ENCODE measurements at regions not wholly inside any gene's neighbourhood (a gene's known extent, or its start where the extent isn't known, plus 50 kb on each side); places are given as distances from the start of the nearest gene placed in this dataset.

DNA sequence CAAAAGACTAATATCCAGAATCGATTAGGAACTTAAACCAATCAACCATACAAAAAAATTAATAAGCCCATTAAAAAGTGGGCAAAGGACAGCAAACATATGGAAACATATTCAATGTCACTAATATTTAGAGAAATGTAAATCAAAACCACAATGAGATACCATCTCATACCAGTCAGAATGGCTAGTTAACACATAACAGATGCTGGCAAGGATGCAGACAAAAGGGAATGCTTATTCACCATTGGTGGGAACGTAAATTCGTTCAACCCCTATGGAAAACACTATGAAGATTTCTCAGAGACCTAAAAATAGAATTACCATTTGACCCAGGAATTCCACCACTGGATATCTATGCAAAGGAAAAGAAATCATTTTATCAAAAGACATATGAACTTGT lies 468.2 kb upstream of the ST6GAL2 start:
- Histone ChIP-seq H3K4me2 (ENCODE audit: insufficient read depth, low read length) (no peak overlapping the region), H3K36me3 (ENCODE audit: control insufficient read depth, insufficient read depth, low read length) (no peaks in the 10 kb centered on the region), H2AFZ (ENCODE audit: low read depth, low read length) (no peak overlapping the region), H3K79me2 (ENCODE audit: control insufficient read depth, insufficient read depth, low read length) (no peaks in the 10 kb centered on the region), H3K9me3 (replicated peaks; ENCODE audit: control insufficient read depth, insufficient read depth, low read depth, low read length) (no peaks in the 10 kb centered on the region), H4K20me1 (replicated peaks; ENCODE audit: control insufficient read depth, insufficient read depth, low read length) (no peaks in the 10 kb centered on the region), H3K27me3 (ENCODE audit: control insufficient read depth in 2 of 2, insufficient read depth in 2 of 2, low read length in 2 of 2) (no peaks in the 10 kb centered on the region), H3K9ac (ENCODE audit: insufficient read depth in 1 of 2, low read depth in 2 of 2, low read length in 2 of 2) (no peak overlapping the region), H3K9me1 (ENCODE audit: control insufficient read depth, insufficient read depth, low read length) (no peaks in the 10 kb centered on the region), H3K27ac (ENCODE audit: extremely low read depth, low read depth, low read length) (no peak overlapping the region), H3K4me1 (replicated peaks in 1 of 2; ENCODE audit: control insufficient read depth in 2 of 2, insufficient read depth in 2 of 2, low read length in 2 of 2) (no peaks in the 10 kb centered on the region), H3K4me3 (no peak overlapping the region)
- WGBS (ENCODE audit: insufficient coverage, low coverage, missing lambda C conversion rate): 7% methylated on average over 3 of the region's 3 CpGs
- BruUV-seq (replicated peaks): no TSS peak
- CTCF ChIA-PET (ENCODE audit: low intra/inter-chr PET ratio): no interaction called here
- intact Hi-C loops (cut with micrococcal nuclease) (no loop called here), in situ Hi-C loops (cut with MboI) (no loop called here)
- TF ChIP-seq U2AF2 (optimal IDR thresholded peaks at IDR 0.05; ENCODE audit: low read depth, low read length) (no peak), RFX1 (IDR thresholded peaks at IDR 0.05) (no peak)
- POLR2A ChIA-PET: no interaction called here
- DNase-seq (ENCODE audit: extremely low read depth in 1 of 4, low spot score in 3 of 4) (no peak), FAIRE-seq (no peak), ATAC-seq (no peak)

DNA sequence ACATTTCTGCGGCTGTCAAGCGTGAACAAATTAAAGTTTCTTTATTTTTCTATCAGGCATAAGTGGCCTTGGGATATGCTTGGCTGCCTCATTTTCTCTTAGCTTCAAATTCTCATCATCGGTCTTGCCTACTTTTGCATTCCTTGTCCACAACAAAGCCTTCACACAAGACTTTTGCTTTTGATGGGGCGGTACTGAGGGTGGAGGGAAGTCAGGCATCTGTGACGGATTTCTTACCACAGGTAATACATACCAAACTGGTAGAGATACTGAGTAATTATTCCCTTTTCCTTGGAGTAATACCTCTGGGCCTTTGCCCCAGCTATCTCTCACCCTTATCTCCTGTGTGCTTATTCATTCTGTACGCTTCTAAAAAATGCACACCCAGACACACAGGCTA lies 468.3 kb upstream of the RGPD4 start:
- no TSS peak for BruUV-seq (replicated peaks)
- in situ Hi-C loops (cut with MboI): no loop called here
- no peak for FAIRE-seq

More for the DNA sequence above, 468.3 kb upstream of the RGPD4 start:
- Histone ChIP-seq H3K27ac (ENCODE audit: extremely low read depth, low read depth, low read length) (no peak overlapping the region), H4K20me1 (replicated peaks; ENCODE audit: control insufficient read depth, insufficient read depth, low read length) (no peaks in the 10 kb centered on the region), H2AFZ (ENCODE audit: low read depth, low read length) (no peak overlapping the region), H3K4me1 (replicated peaks in 1 of 2; ENCODE audit: control insufficient read depth in 2 of 2, insufficient read depth in 2 of 2, low read length in 2 of 2) (no peaks in the 10 kb centered on the region), H3K4me2 (ENCODE audit: insufficient read depth, low read length) (no peak overlapping the region), H3K9me1 (ENCODE audit: control insufficient read depth, insufficient read depth, low read length) (no peaks in the 10 kb centered on the region), H3K4me3 (no peak overlapping the region), H3K79me2 (ENCODE audit: control insufficient read depth, insufficient read depth, low read length) (no peaks in the 10 kb centered on the region), H3K9ac (ENCODE audit: insufficient read depth in 1 of 2, low read depth in 2 of 2, low read length in 2 of 2) (no peak overlapping the region), H3K27me3 (ENCODE audit: control insufficient read depth in 2 of 2, insufficient read depth in 2 of 2, low read length in 2 of 2) (no peaks in the 10 kb centered on the region), H3K36me3 (ENCODE audit: control insufficient read depth, insufficient read depth, low read length) (no peaks in the 10 kb centered on the region), H3K9me3 (replicated peaks; ENCODE audit: control insufficient read depth, insufficient read depth, low read depth, low read length) (no peaks in the 10 kb centered on the region)
- ATAC-seq (no peak), DNase-seq (ENCODE audit: extremely low read depth in 1 of 4, low spot score in 3 of 4) (no peak)
- WGBS (ENCODE audit: insufficient coverage, low coverage, missing lambda C conversion rate): 0% methylated on average over 6 of the region's 6 CpGs
- ChIA-PET POLR2A (no interaction called here), CTCF (ENCODE audit: low intra/inter-chr PET ratio) (no interaction called here)
- no peak for TF ChIP-seq C11orf30 (IDR thresholded peaks at IDR 0.05; ENCODE audit: low read depth)
- no peak for TF ChIP-seq EZH2 (IDR thresholded peaks at IDR 0.05; ENCODE audit: borderline replicate concordance, low read depth, low read length)
- TF ChIP-seq, protein P1, sequence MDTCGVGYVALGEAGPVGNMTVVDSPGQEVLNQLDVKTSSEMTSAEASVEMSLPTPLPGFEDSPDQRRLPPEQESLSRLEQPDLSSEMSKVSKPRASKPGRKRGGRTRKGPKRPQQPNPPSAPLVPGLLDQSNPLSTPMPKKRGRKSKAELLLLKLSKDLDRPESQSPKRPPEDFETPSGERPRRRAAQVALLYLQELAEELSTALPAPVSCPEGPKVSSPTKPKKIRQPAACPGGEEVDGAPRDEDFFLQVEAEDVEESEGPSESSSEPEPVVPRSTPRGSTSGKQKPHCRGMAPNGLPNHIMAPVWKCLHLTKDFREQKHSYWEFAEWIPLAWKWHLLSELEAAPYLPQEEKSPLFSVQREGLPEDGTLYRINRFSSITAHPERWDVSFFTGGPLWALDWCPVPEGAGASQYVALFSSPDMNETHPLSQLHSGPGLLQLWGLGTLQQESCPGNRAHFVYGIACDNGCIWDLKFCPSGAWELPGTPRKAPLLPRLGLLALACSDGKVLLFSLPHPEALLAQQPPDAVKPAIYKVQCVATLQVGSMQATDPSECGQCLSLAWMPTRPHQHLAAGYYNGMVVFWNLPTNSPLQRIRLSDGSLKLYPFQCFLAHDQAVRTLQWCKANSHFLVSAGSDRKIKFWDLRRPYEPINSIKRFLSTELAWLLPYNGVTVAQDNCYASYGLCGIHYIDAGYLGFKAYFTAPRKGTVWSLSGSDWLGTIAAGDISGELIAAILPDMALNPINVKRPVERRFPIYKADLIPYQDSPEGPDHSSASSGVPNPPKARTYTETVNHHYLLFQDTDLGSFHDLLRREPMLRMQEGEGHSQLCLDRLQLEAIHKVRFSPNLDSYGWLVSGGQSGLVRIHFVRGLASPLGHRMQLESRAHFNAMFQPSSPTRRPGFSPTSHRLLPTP (IDR thresholded peaks at IDR 0.05; ENCODE audit: borderline replicate concordance, extremely low read depth, insufficient read length): no peak
- TF ChIP-seq, protein P2, sequence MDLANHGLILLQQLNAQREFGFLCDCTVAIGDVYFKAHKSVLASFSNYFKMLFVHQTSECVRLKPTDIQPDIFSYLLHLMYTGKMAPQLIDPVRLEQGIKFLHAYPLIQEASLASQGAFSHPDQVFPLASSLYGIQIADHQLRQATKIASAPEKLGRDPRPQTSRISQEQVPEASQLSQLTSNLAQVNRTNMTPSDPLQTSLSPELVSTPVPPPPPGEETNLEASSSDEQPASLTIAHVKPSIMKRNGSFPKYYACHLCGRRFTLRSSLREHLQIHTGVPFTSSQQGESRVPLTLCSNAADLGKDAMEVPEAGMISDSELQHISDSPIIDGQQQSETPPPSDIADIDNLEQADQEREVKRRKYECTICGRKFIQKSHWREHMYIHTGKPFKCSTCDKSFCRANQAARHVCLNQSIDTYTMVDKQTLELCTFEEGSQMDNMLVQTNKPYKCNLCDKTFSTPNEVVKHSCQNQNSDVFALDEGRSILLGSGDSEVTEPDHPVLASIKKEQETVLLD (IDR thresholded peaks at IDR 0.05): no peak
- TF ChIP-seq HNRNPH1 (optimal IDR thresholded peaks at IDR 0.05; ENCODE audit: low read depth, low read length): no peak
- intact Hi-C loops (cut with micrococcal nuclease): no loop called here

Data from K562 (cell line).